Stimulated activated naive CD8-positive, alpha-beta T cell treated with anti-CD3 and anti-CD28 coated beads, Interleukin-15, Interleukin-2, amounts not matched to agents 100 ng/mL and 50 ng/mL, for 24 hours (primary cell): ENCODE measurements at regions not wholly inside any gene's neighbourhood (a gene's known extent, or its start where the extent isn't known, plus 50 kb on each side); places are given as distances from the start of the nearest gene placed in this dataset.

Experiments
- H3K27ac Mint-ChIP-seq: one replicate; pipeline ENCODE4 v1.8.0; 2021; ENCODE audit warnings: mild to moderate bottlenecking, mixed read lengths
- H3K27me3 Mint-ChIP-seq: one replicate; pipeline ENCODE4 v1.8.0; 2021; ENCODE audit warnings: mixed read lengths
- H3K36me3 Mint-ChIP-seq: one replicate; pipeline ENCODE4 v1.8.0; 2021; ENCODE audit warnings: low read depth, mixed read lengths
- H3K4me1 Mint-ChIP-seq: one replicate; pipeline ENCODE4 v1.8.0; 2021; ENCODE audit warnings: low read depth, mixed read lengths
- H3K4me3 Mint-ChIP-seq: one replicate; pipeline ENCODE4 v1.8.0; 2021; ENCODE audit warnings: mild to moderate bottlenecking, mixed read lengths
- H3K9me3 Mint-ChIP-seq: one replicate; pipeline ENCODE4 v1.8.0; 2021; ENCODE audit warnings: mixed read lengths

GRCh38 chr3:124078953-124079911, 87.3 kb upstream of the ROPN1 start:
- Mint-ChIP-seq H3K9me3 (no peaks in the 10 kb centered on the region), H3K4me1 (no peaks in the 10 kb centered on the region), H3K27ac (no peak overlapping the region), H3K27me3 (peaks cover 9% of the 10 kb centered on the region), H3K36me3 (no peaks in the 10 kb centered on the region), H3K4me3 (no peak overlapping the region)

DNA sequence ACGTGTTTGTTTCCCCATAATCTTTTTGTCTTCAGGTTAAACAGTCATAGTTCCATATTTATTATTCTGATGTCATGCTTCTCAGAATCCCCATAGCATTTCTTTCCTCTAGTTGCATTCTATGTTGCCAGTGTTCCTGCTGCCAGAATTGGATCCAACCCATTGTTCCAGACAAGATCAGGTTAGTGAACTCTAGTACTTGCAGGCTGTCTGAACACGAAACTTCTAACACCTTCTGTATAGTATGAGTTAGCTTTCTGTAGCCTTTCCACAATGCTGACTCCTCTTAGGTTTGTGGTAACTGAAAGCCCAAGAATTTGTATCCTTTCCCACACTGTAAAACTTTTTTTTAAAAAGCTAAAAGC, 88.0 kb upstream of the ROPN1 start:
- Mint-ChIP-seq H3K27ac (no peak overlapping the region), H3K36me3 (no peaks in the 10 kb centered on the region), H3K27me3 (peaks cover 9% of the 10 kb centered on the region), H3K4me3 (no peak overlapping the region), H3K4me1 (no peaks in the 10 kb centered on the region), H3K9me3 (no peaks in the 10 kb centered on the region)

DNA sequence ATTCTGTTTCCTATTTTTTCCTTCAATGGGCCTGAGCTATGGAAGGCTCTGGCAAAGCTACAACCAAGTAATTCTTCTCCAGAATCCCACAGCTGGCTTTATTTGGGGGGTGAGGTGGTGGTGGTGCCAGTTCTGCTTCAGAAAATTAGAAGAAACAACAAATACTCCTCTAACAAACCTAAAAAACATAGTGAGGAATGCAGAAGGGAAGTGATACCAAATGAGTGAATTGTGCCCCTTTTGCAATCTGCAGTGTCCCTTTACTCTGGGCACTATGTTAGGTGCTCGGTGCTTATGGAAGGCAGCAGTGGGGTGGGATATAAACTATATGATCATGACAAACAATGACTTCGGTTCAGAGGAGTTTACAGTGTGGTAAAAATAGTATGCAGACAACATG, 90.4 kb upstream of the ROPN1 start:
- Mint-ChIP-seq H3K27me3 (peaks cover 18% of the 10 kb centered on the region), H3K4me3 (no peak overlapping the region), H3K36me3 (no peaks in the 10 kb centered on the region), H3K27ac (no peak overlapping the region), H3K9me3 (no peaks in the 10 kb centered on the region), H3K4me1 (no peaks in the 10 kb centered on the region)

GRCh38 chr3:124084022-124084881, 92.3 kb upstream of the ROPN1 start:
- no peaks in the 10 kb centered on the region for H3K9me3 Mint-ChIP-seq
- H3K27ac Mint-ChIP-seq: no peak overlapping the region
- no peaks in the 10 kb centered on the region for H3K4me1 Mint-ChIP-seq
- no peak overlapping the region for H3K4me3 Mint-ChIP-seq
- no peaks in the 10 kb centered on the region for H3K36me3 Mint-ChIP-seq
- peaks cover 22% of the 10 kb centered on the region for H3K27me3 Mint-ChIP-seq

GRCh38 chr3:124088801-124089200, 96.9 kb upstream of the ROPN1 start:
- no peaks in the 10 kb centered on the region for H3K36me3 Mint-ChIP-seq
- no peak overlapping the region for H3K4me3 Mint-ChIP-seq
- H3K9me3 Mint-ChIP-seq: no peaks in the 10 kb centered on the region
- no peak overlapping the region for H3K27ac Mint-ChIP-seq
- H3K4me1 Mint-ChIP-seq: no peaks in the 10 kb centered on the region
- H3K27me3 Mint-ChIP-seq: peaks cover 47% of the 10 kb centered on the region

GRCh38 chr3:124089214-124089613, 97.3 kb upstream of the ROPN1 start:
- H3K36me3 Mint-ChIP-seq: no peaks in the 10 kb centered on the region
- no peak overlapping the region for H3K4me3 Mint-ChIP-seq
- H3K4me1 Mint-ChIP-seq: no peaks in the 10 kb centered on the region
- H3K27me3 Mint-ChIP-seq: peaks cover 47% of the 10 kb centered on the region
- no peak overlapping the region for H3K27ac Mint-ChIP-seq
- no peaks in the 10 kb centered on the region for H3K9me3 Mint-ChIP-seq

GRCh38 chr3:124091716-124092115, 99.8 kb upstream of the ROPN1 start:
- Mint-ChIP-seq H3K4me3 (no peak overlapping the region), H3K27ac (no peak overlapping the region), H3K4me1 (no peaks in the 10 kb centered on the region), H3K36me3 (no peaks in the 10 kb centered on the region), H3K9me3 (no peaks in the 10 kb centered on the region), H3K27me3 (peaks cover 47% of the 10 kb centered on the region)

GRCh38 chr3:124092811-124093210, 100.9 kb upstream of the ROPN1 start:
- H3K9me3 Mint-ChIP-seq: no peaks in the 10 kb centered on the region
- H3K36me3 Mint-ChIP-seq: no peaks in the 10 kb centered on the region
- H3K4me3 Mint-ChIP-seq: no peak overlapping the region
- no peak overlapping the region for H3K27ac Mint-ChIP-seq
- H3K4me1 Mint-ChIP-seq: no peaks in the 10 kb centered on the region
- peaks cover 42% of the 10 kb centered on the region for H3K27me3 Mint-ChIP-seq

GRCh38 chr3:124094496-124094895, 102.6 kb upstream of the ROPN1 start:
- Mint-ChIP-seq H3K9me3 (no peaks in the 10 kb centered on the region), H3K27ac (no peak overlapping the region), H3K36me3 (no peaks in the 10 kb centered on the region), H3K4me3 (no peak overlapping the region), H3K27me3 (peaks cover 39% of the 10 kb centered on the region), H3K4me1 (no peaks in the 10 kb centered on the region)

- no peaks in the 10 kb centered on the region for H3K36me3 Mint-ChIP-seq
- no peaks in the 10 kb centered on the region for H3K9me3 Mint-ChIP-seq
Measured at GRCh38 chr3:124097362-124098131, 105.6 kb upstream of the ROPN1 start.

GRCh38 chr3:124101643-124102042, 109.7 kb upstream of the ROPN1 start:
- Mint-ChIP-seq H3K4me1 (no peaks in the 10 kb centered on the region), H3K36me3 (no peaks in the 10 kb centered on the region), H3K4me3 (no peak overlapping the region), H3K27me3 (peaks cover 25% of the 10 kb centered on the region), H3K27ac (no peak overlapping the region), H3K9me3 (no peaks in the 10 kb centered on the region)

More at GRCh38 chr3:124097362-124098131, 105.6 kb upstream of the ROPN1 start:
- Mint-ChIP-seq H3K27ac (no peak overlapping the region), H3K4me3 (no peak overlapping the region), H3K4me1 (no peaks in the 10 kb centered on the region), H3K27me3 (peaks cover 30% of the 10 kb centered on the region)

DNA sequence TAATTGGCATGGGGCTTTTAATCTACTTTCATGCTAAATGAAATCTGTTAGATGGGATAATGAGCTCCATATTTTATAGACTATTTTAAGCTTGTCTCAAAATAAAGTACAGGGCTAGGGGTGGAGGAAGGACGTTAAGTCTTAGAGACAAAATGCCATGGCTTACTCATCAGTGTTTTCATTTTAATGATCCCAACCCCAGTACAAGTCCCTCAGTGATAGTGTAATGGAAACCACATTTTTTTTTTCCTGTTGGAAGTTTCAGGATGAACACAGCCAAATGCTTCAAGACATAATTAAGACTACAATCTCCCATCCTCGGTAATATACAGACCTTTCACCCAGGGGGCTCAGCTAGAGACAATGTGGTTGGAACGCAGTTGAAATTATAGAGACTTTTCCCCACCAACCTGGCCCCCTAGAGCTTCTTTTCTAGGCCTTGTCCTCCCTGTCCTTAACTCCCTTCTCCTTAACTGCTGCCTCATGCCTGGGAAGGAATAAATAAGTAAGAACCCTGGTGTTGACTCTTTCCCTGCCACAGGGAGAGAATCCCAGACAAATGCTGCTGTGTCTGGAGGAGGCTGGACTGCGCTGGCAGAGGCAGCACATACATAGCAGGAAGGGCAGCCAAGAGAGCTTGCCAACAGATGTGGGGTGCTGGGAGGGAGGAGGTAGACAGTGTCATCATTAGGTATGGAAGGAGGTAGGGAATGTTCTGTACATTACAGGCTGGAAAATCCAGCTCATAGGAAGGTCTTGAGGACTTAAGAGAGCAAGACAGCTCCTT, 115.4 kb upstream of the ROPN1 start:
- Mint-ChIP-seq H3K27me3 (peaks cover 15% of the 10 kb centered on the region), H3K4me1 (no peaks in the 10 kb centered on the region), H3K36me3 (no peaks in the 10 kb centered on the region), H3K27ac (no peak overlapping the region), H3K9me3 (peaks cover 5% of the 10 kb centered on the region), H3K4me3 (no peak overlapping the region)

DNA sequence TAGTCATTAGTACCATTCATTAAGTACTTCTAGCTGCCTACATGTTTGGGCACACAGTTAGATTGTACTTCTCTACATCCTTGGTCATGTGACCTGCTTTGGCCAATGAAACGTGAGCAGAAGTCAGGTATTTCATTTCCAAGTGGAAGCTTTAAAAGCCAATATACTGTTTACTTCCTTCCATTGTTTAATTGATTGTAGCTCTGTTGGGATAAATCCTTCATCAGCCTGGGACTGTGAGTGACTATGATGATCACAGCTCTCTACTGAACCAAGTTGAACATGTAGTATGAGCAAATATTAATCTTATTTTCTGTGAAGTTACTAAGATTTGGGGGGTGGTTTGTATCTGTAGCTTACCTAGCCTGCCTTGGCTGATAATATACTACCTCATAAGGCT, 116.5 kb upstream of the ROPN1 start:
- H3K9me3 Mint-ChIP-seq: peaks cover 5% of the 10 kb centered on the region
- H3K27ac Mint-ChIP-seq: no peak overlapping the region
- H3K4me1 Mint-ChIP-seq: no peaks in the 10 kb centered on the region
- no peaks in the 10 kb centered on the region for H3K36me3 Mint-ChIP-seq
- no peak overlapping the region for H3K4me3 Mint-ChIP-seq
- H3K27me3 Mint-ChIP-seq: peaks cover 11% of the 10 kb centered on the region

GRCh38 chr3:124113485-124113884, 121.6 kb upstream of the ROPN1 start:
- Mint-ChIP-seq H3K27me3 (peaks cover 17% of the 10 kb centered on the region), H3K4me1 (no peaks in the 10 kb centered on the region)

More at GRCh38 chr3:124113485-124113884, 121.6 kb upstream of the ROPN1 start:
- peaks cover 5% of the 10 kb centered on the region for H3K9me3 Mint-ChIP-seq
- no peak overlapping the region for H3K4me3 Mint-ChIP-seq
- H3K27ac Mint-ChIP-seq: no peak overlapping the region
- no peaks in the 10 kb centered on the region for H3K36me3 Mint-ChIP-seq
